HEK293T (cell line): ENCODE measurements at regions not wholly inside any gene's neighbourhood (a gene's known extent, or its start where the extent isn't known, plus 50 kb on each side); places are given as distances from the start of the nearest gene placed in this dataset.
"Not testable (repeated sequence)": the region's sequence is repeated elsewhere in the genome, so short reads cannot be mapped to it uniquely, and the experiment has no call there.

Experiments
- CTCF ChIA-PET: fragments of 350-600 bp; formaldehyde crosslinking; extraction: SDS; loops from one replicate; lab custom pipeline; 2021; ENCODE audit warnings: antibody characterized with exemption, inconsistent platforms; lab: Yijun Ruan, JAX
- POLR2A ChIA-PET: fragments of 350-600 bp; formaldehyde crosslinking; extraction: SDS; loops from one replicate; lab custom pipeline; 2020; ENCODE audit warnings: antibody characterized with exemption, inconsistent platforms; lab: Yijun Ruan, JAX
- DNase-seq: peaks from one replicate; pipeline ENCODE4 v3.0.0; 2012; ENCODE audit warnings: mixed read lengths; ENCODE audit errors: extremely low spot score
- ARNT ChIP-seq: fragments of 450-650 bp; IDR thresholded peaks from 2 replicates; pipeline ENCODE4 v1.6.1; 2017; ENCODE audit warnings: mild to moderate bottlenecking
- BHLHE40 ChIP-seq: fragments of 450-650 bp; IDR thresholded peaks from 2 replicates; pipeline ENCODE4 v1.6.1; 2016; ENCODE audit warnings: mild to moderate bottlenecking, moderate library complexity, borderline replicate concordance
- CTBP1 ChIP-seq: fragments of 450-650 bp; IDR thresholded peaks from 2 replicates; pipeline ENCODE4 v1.6.1; 2016; ENCODE audit warnings: borderline replicate concordance
- ELF4 ChIP-seq: fragments of 450-650 bp; IDR thresholded peaks from 2 replicates; pipeline ENCODE4 v1.6.1; 2017; ENCODE audit warnings: antibody characterized with exemption
- FOXA1 ChIP-seq: fragments of 450-650 bp; IDR thresholded peaks from 2 replicates; pipeline ENCODE4 v1.6.1; 2016; ENCODE audit warnings: mild to moderate bottlenecking
- FOXK2 ChIP-seq: fragments of 450-650 bp; IDR thresholded peaks from 2 replicates; pipeline ENCODE4 v1.6.1; 2016; ENCODE audit warnings: mild to moderate bottlenecking
- FOXM1 ChIP-seq: fragments of 450-650 bp; IDR thresholded peaks from 2 replicates; pipeline ENCODE4 v1.6.1; 2017; ENCODE audit warnings: mild to moderate bottlenecking, borderline replicate concordance
- HDGF ChIP-seq: fragments of 450-650 bp; IDR thresholded peaks from 2 replicates; pipeline ENCODE4 v1.6.1; 2017; ENCODE audit warnings: antibody characterized with exemption, borderline replicate concordance
- L3MBTL2 ChIP-seq: fragments of 450-650 bp; conservative IDR thresholded peaks from 2 replicates; pipeline ENCODE4 v1.6.1; 2016; ENCODE audit warnings: mild to moderate bottlenecking
- LEF1 ChIP-seq: fragments of 450-650 bp; IDR thresholded peaks from 2 replicates; pipeline ENCODE4 v1.6.1; 2017; ENCODE audit warnings: mild to moderate bottlenecking, borderline replicate concordance
- NFRKB ChIP-seq: fragments of 450-650 bp; IDR thresholded peaks from 2 replicates; pipeline ENCODE4 v1.6.1; 2016; ENCODE audit warnings: mild to moderate bottlenecking, moderate library complexity
- PKNOX1 ChIP-seq: fragments of 450-650 bp; IDR thresholded peaks from 2 replicates; pipeline ENCODE4 v1.6.1; 2016
- SP1 ChIP-seq: fragments of 450-650 bp; IDR thresholded peaks from 2 replicates; pipeline ENCODE4 v1.6.1; 2017
- SUZ12 ChIP-seq: fragments of 450-650 bp; IDR thresholded peaks from 2 replicates; pipeline ENCODE4 v1.6.1; 2016; ENCODE audit warnings: mild to moderate bottlenecking
- TARDBP ChIP-seq: fragments of 450-650 bp; IDR thresholded peaks from 2 replicates; pipeline ENCODE4 v1.6.1; 2016
- ZNF384 ChIP-seq: fragments of 450-650 bp; IDR thresholded peaks from 2 replicates; pipeline ENCODE4 v1.6.1; 2016

GRCh38 chr5:175343308-175343707 is 100.7 kb downstream of the DRD1 start:
- no peak for DNase-seq
- no peak for TF ChIP-seq NFRKB
- no peak for TF ChIP-seq CTBP1
- ChIA-PET CTCF (no interaction called here), POLR2A (no interaction called here)

- CTCF ChIA-PET: no interaction called here
- POLR2A ChIA-PET: no interaction called here
- TF ChIP-seq ZNF384: no peak
- no peak for TF ChIP-seq SP1
- TF ChIP-seq HDGF: no peak
- TF ChIP-seq FOXM1: no peak
- no peak for TF ChIP-seq TARDBP
- TF ChIP-seq ELF4: no peak
- TF ChIP-seq CTBP1: no peak
- TF ChIP-seq FOXA1: no peak
- no peak for TF ChIP-seq BHLHE40
- TF ChIP-seq PKNOX1: no peak
- TF ChIP-seq SUZ12: no peak
- TF ChIP-seq FOXK2: no peak
- TF ChIP-seq L3MBTL2: no peak
- TF ChIP-seq NFRKB: no peak
- no peak for TF ChIP-seq LEF1
- TF ChIP-seq ARNT: no peak
- no peak for DNase-seq
Measured at GRCh38 chr5:175340180-175340579, 103.8 kb downstream of the DRD1 start.

GRCh38 chr5:175337680-175338079 is 106.3 kb downstream of the DRD1 start:
- TF ChIP-seq FOXA1 (no peak), CTBP1 (no peak), ELF4 (no peak), FOXM1 (no peak), ZNF384 (no peak), TARDBP (no peak), PKNOX1 (no peak), NFRKB (no peak), ARNT (no peak), BHLHE40 (no peak), SP1 (no peak), SUZ12 (no peak)
- DNase-seq: no peak
- ChIA-PET CTCF (no interaction called here), POLR2A (no interaction called here)

GRCh38 chr5:175336781-175337180 is 107.2 kb downstream of the DRD1 start:
- CTCF ChIA-PET: interaction anchor here (1.1 kb wide), 1 partner anchor 128 kb away, joined by 3 read pairs; no protein-coding TSS in a partner anchor
- POLR2A ChIA-PET: no interaction called here
- DNase-seq: no peak
- no peak for TF ChIP-seq CTBP1

- no peak for DNase-seq
- TF ChIP-seq BHLHE40 (no peak), FOXM1 (no peak), ZNF384 (no peak), FOXK2 (no peak), SUZ12 (no peak)
- ChIA-PET POLR2A (no interaction called here), CTCF (interaction anchor here (0.9 kb wide), 1 partner anchor 8 kb away, joined by 3 read pairs; no protein-coding TSS in a partner anchor)
Measured at GRCh38 chr5:175335691-175336090, 108.3 kb downstream of the DRD1 start.

GRCh38 chr5:175331173-175332036 is 112.6 kb downstream of the DRD1 start:
- POLR2A ChIA-PET, CTCF ChIA-PET, DNase-seq: not testable (repeated sequence)

- TF ChIP-seq FOXA1 (no peak), PKNOX1 (no peak), ELF4 (no peak), TARDBP (no peak), BHLHE40 (no peak), FOXM1 (no peak)
- ChIA-PET CTCF (no interaction called here), POLR2A (no interaction called here)
- no peak for DNase-seq
Measured at GRCh38 chr5:175329976-175330375, 114.0 kb downstream of the DRD1 start.
